ENCODE measurements at regions not wholly inside any gene's neighbourhood (a gene's known extent, or its start where the extent isn't known, plus 50 kb on each side); places are given as distances from the start of the nearest gene placed in this dataset.
"Not testable (repeated sequence)": the region's sequence is repeated elsewhere in the genome, so short reads cannot be mapped to it uniquely, and the experiment has no call there.

GRCh38 chr7:92898798-92899197 is 62.4 kb upstream of the CDK6 start:
- Mint-ChIP-seq H3K4me1 (ENCODE audit: unreplicated experiment) (no peaks in the 10 kb centered on the region), H3K27ac (no peak overlapping the region), H3K27me3 (no peaks in the 10 kb centered on the region), H3K9me3 (no peaks in the 10 kb centered on the region), H3K4me3 (no peak overlapping the region), H3K36me3 (peaks cover 5% of the 10 kb centered on the region)
- no peak for DNase-seq (ENCODE audit: extremely low spot score, unreplicated experiment)
- TF ChIP-seq CTCF (conservative IDR thresholded peaks at IDR 0.05), result no peak

- not testable (repeated sequence) for H3K36me3 Mint-ChIP-seq; H3K27ac Mint-ChIP-seq; H3K4me1 Mint-ChIP-seq (ENCODE audit: unreplicated experiment); H3K9me3 Mint-ChIP-seq; DNase-seq (ENCODE audit: extremely low spot score, unreplicated experiment); H3K27me3 Mint-ChIP-seq; H3K4me3 Mint-ChIP-seq
Observed at GRCh38 chr7:92894857-92895256, 58.5 kb upstream of the CDK6 start.

GRCh38 chr7:92889081-92889480 is 52.7 kb upstream of the CDK6 start:
- TF ChIP-seq CTCF (conservative IDR thresholded peaks at IDR 0.05), result no peak
- Mint-ChIP-seq H3K36me3 (no peaks in the 10 kb centered on the region), H3K4me3 (no peak overlapping the region), H3K27ac (no peak overlapping the region), H3K4me1 (ENCODE audit: unreplicated experiment) (no peaks in the 10 kb centered on the region), H3K27me3 (peaks cover 4% of the 10 kb centered on the region), H3K9me3 (peaks cover 6% of the 10 kb centered on the region)
- no peak for DNase-seq (ENCODE audit: extremely low spot score, unreplicated experiment)
